Endodermal cell (in vitro differentiated cells): ENCODE measurements at regions not wholly inside any gene's neighbourhood (a gene's known extent, or its start where the extent isn't known, plus 50 kb on each side); places are given as distances from the start of the nearest gene placed in this dataset.
"Not testable (repeated sequence)": the region's sequence is repeated elsewhere in the genome, so short reads cannot be mapped to it uniquely, and the experiment has no call there.

Source experiments
- DNase-seq: peaks from one replicate; pipeline ENCODE4 v3.0.0-alpha.2; 2017
- H3K27ac ChIP-seq: 2 replicates; pipeline ENCODE4 v1.5.1; 2013; ENCODE audit warnings: mild to moderate bottlenecking, low read depth, low read length, moderate library complexity
- H3K27me3 ChIP-seq: 2 replicates; pipeline ENCODE4 v1.6.1; 2013; ENCODE audit warnings: mild to moderate bottlenecking, low read length, moderate library complexity; ENCODE audit not compliant: insufficient read depth, control insufficient read depth, poor library complexity, severe bottlenecking
- H3K36me3 ChIP-seq: 2 replicates; pipeline ENCODE4 v1.7.0; 2013; ENCODE audit warnings: mild to moderate bottlenecking, low read length, moderate library complexity; ENCODE audit not compliant: control insufficient read depth, insufficient read depth
- H3K4me1 ChIP-seq: one replicate; pipeline ENCODE4 v1.7.0; 2013; ENCODE audit warnings: low read length; ENCODE audit not compliant: control insufficient read depth, insufficient read depth
- H3K4me3 ChIP-seq: 2 replicates; pipeline ENCODE4 v1.5.1; 2013; ENCODE audit warnings: mild to moderate bottlenecking, low read length, moderate library complexity
- H3K9ac ChIP-seq: 2 replicates; pipeline ENCODE4 v1.6.1; 2013; ENCODE audit warnings: mild to moderate bottlenecking, low read length, moderate library complexity; ENCODE audit not compliant: poor library complexity, severe bottlenecking; ENCODE audit errors: extremely low read depth
- H3K9me3 ChIP-seq: 2 replicates; pipeline ENCODE4 v1.6.1; 2013; ENCODE audit warnings: mild to moderate bottlenecking, low read length, moderate library complexity; ENCODE audit not compliant: control insufficient read depth
- H3K27ac Mint-ChIP-seq: 2 replicates; pipeline ENCODE4 v1.8.0; 2020; ENCODE audit warnings: mixed read lengths
- H3K27me3 Mint-ChIP-seq: 2 replicates; pipeline ENCODE4 v1.8.0; 2021; ENCODE audit warnings: mild to moderate bottlenecking, mixed read lengths; ENCODE audit not compliant: insufficient read depth
- H3K36me3 Mint-ChIP-seq: 2 replicates; pipeline ENCODE4 v1.8.0; 2020; ENCODE audit warnings: low read depth, mixed read lengths
- H3K4me1 Mint-ChIP-seq: 2 replicates; pipeline ENCODE4 v1.8.0; 2020; ENCODE audit warnings: mixed read lengths
- H3K4me3 Mint-ChIP-seq: 2 replicates; pipeline ENCODE4 v1.8.0; 2020; ENCODE audit warnings: mild to moderate bottlenecking, moderate library complexity, mixed read lengths
- H3K9me3 Mint-ChIP-seq: 2 replicates; pipeline ENCODE4 v1.8.0; 2020; ENCODE audit warnings: mild to moderate bottlenecking, mixed read lengths
- WGBS, 2 experiments: methylation state at CpG; one replicate each; pipeline versions ENCODE4 v1.1.5 to v1.1.7; 2013; ENCODE audit warnings: missing lambda C conversion rate in 2 of 2, mixed read lengths in 1 of 2; ENCODE audit not compliant: insufficient coverage in 1 of 2, insufficient read length in 1 of 2; 5-methylcytosine and 5-hydroxymethylcytosine counted together
- TF ChIP-seq, protein P1 (sequence below): fragments of 200-600 bp; sonication (generic); conservative IDR thresholded peaks from 2 replicates; pipeline ENCODE4 v1.5.0; 2021; ENCODE audit warnings: antibody characterized with exemption, mild to moderate bottlenecking

DNA sequence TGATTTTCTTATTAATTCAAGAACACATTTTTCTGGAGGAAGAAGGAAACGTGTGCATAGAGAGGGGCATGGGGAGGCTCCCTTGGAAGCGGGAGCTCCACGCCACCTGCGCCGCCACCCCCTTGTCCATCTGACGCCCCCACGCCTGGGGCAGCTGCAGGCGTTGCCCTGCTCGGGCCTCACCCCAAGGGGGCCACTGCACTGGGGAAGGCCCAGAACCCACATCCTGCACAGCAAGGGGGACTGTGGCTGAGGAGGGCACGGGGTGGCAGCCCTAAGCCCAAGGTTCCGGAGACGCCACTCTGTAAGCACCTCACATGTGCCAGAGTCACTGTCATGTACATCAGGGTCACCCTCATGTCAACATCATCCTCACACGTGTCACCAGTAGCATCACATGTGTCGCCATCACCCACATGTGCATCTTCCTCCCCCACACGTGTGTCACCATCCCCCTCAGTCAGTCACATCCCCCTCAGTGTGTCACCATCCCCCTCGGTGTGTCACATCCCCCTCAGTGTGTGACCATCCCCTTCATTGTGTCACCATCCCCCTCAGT is 486.7 kb upstream of the SALL3 start:
- Histone ChIP-seq H3K27ac (no peak overlapping the region), H3K27me3 (no peaks in the 10 kb centered on the region), H3K36me3 (no peaks in the 10 kb centered on the region), H3K4me1 (no peaks in the 10 kb centered on the region), H3K9ac (no peak overlapping the region), H3K9me3 (no peaks in the 10 kb centered on the region), H3K4me3 (no peak overlapping the region)
- no peaks in the 10 kb centered on the region for H3K27me3 Mint-ChIP-seq
- H3K9me3 Mint-ChIP-seq, result peaks cover 12% of the 10 kb centered on the region
- H3K4me3 Mint-ChIP-seq, result no peak overlapping the region
- TF ChIP-seq, protein P1, sequence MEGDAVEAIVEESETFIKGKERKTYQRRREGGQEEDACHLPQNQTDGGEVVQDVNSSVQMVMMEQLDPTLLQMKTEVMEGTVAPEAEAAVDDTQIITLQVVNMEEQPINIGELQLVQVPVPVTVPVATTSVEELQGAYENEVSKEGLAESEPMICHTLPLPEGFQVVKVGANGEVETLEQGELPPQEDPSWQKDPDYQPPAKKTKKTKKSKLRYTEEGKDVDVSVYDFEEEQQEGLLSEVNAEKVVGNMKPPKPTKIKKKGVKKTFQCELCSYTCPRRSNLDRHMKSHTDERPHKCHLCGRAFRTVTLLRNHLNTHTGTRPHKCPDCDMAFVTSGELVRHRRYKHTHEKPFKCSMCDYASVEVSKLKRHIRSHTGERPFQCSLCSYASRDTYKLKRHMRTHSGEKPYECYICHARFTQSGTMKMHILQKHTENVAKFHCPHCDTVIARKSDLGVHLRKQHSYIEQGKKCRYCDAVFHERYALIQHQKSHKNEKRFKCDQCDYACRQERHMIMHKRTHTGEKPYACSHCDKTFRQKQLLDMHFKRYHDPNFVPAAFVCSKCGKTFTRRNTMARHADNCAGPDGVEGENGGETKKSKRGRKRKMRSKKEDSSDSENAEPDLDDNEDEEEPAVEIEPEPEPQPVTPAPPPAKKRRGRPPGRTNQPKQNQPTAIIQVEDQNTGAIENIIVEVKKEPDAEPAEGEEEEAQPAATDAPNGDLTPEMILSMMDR, result no peak
- no peak for DNase-seq
- no peak overlapping the region for H3K27ac Mint-ChIP-seq
- 91 to 92% methylated on average over 5 to 15 of the region's 16 CpGs for WGBS, 2 experiments
- H3K36me3 Mint-ChIP-seq, result no peaks in the 10 kb centered on the region
- H3K4me1 Mint-ChIP-seq, result no peaks in the 10 kb centered on the region

DNA sequence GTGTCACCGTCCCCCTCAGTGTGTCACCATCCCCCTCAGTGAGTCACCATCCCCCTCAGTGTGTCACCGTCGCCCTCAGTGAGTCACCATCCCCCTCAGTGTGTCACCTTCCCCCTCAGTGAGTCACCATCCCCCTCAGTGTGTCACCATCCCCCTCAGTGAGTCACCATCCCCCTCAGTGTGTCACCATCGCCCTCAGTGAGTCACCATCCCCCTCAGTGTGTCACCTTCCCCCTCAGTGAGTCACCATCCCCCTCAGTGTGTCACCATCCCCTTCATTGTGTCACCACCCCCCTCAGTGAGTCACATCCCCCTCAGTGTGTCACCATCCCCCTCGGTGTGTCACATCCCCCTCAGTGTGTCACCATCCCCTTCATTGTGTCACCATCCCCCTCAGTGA is 486.1 kb upstream of the SALL3 start:
- H3K36me3 Mint-ChIP-seq, H3K4me3 ChIP-seq, H3K27me3 Mint-ChIP-seq, H3K4me1 ChIP-seq, H3K4me1 Mint-ChIP-seq, DNase-seq, H3K36me3 ChIP-seq, H3K27me3 ChIP-seq, H3K27ac Mint-ChIP-seq, H3K27ac ChIP-seq, H3K9ac ChIP-seq, H3K4me3 Mint-ChIP-seq, H3K9me3 ChIP-seq: not testable (repeated sequence)
- no CpG with 5 or more reads among the region's 5 CpGs for WGBS, 2 experiments
- H3K9me3 Mint-ChIP-seq, result peaks cover 12% of the 10 kb centered on the region

DNA sequence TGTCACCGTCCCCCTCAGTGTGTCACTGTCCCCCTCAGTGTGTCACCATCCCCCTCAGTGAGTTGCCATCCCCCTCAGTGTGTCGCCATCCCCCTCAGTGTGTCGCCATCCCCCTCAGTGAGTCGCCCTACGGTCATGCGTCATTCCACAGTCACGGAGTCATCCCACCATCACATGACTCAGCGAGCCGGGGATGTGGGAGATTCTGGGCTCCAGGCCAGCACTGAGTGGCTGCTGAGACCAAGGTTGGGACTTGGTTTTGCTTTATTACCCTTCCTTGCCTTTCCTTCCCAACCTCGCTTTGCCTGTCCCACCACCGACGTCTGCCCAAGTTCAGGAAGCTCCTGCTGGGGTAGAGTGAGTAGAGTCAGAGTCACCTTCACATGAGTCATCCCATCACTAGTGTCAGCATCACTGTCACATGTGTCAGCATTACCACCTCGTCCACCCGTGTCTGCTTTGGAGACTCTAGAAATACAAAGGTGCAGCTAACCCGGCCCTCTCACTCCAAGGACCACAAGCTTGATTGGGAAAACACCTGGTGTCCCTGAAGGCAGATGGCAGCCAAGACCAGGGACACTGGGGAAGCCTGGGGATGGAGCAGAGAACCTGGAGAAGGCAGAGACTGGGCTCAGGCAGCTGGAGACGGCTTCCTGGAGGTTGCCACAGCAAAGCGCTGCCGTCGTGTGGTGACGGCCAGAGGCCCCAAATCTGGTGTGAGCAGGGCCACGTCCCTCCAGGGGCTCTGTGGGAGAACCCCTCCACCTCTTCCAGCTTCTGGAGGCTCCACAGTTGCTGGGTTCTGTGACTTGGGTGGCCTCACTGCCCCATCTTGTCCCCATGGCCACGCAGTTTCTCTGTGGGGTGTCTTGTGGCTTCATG is 485.2 kb upstream of the SALL3 start:
- no peaks in the 10 kb centered on the region for H3K27me3 ChIP-seq
- no peak overlapping the region for H3K27ac Mint-ChIP-seq
- DNase-seq, result no peak
- no peaks in the 10 kb centered on the region for H3K36me3 ChIP-seq
- 90 to 97% methylated on average over 6 to 21 of the region's 22 CpGs for WGBS, 2 experiments
- H3K4me1 ChIP-seq, result no peaks in the 10 kb centered on the region
- H3K27me3 Mint-ChIP-seq, result no peaks in the 10 kb centered on the region
- no peak overlapping the region for H3K4me3 Mint-ChIP-seq
- no peak overlapping the region for H3K9ac ChIP-seq
- no peaks in the 10 kb centered on the region for H3K9me3 ChIP-seq
- H3K4me3 ChIP-seq, result no peak overlapping the region
- H3K9me3 Mint-ChIP-seq, result peaks cover 12% of the 10 kb centered on the region
- no peaks in the 10 kb centered on the region for H3K4me1 Mint-ChIP-seq
- TF ChIP-seq, protein P1, result no peak
- no peak overlapping the region for H3K27ac ChIP-seq
- H3K36me3 Mint-ChIP-seq, result no peaks in the 10 kb centered on the region
